GM23248 (cell line): ENCODE measurements at regions not wholly inside any gene's neighbourhood (a gene's known extent, or its start where the extent isn't known, plus 50 kb on each side); places are given as distances from the start of the nearest gene placed in this dataset.

Source experiments
- EZH2 ChIP-seq: fragments of 200-600 bp; sonication (generic); IDR thresholded peaks from 2 replicates; pipeline ENCODE4 v1.6.1; 2018; ENCODE audit warnings: antibody characterized with exemption, mild to moderate bottlenecking; ENCODE audit not compliant: insufficient read depth, poor library complexity, severe bottlenecking
- EZH2phosphoT487 ChIP-seq: fragments of 200-600 bp; sonication (generic); IDR thresholded peaks from 2 replicates; pipeline ENCODE4 v1.6.1; 2018; ENCODE audit warnings: antibody characterized with exemption, moderate library complexity, mild to moderate bottlenecking, low read depth; ENCODE audit not compliant: insufficient read depth

- TF ChIP-seq EZH2 (no peak), EZH2phosphoT487 (no peak)
These were observed 100.4 kb upstream of the ACBD5 start for GRCh38 chr10:27341001-27341400.
